ENCODE measurements at regions not wholly inside any gene's neighbourhood (a gene's known extent, or its start where the extent isn't known, plus 50 kb on each side); places are given as distances from the start of the nearest gene placed in this dataset.

DNA sequence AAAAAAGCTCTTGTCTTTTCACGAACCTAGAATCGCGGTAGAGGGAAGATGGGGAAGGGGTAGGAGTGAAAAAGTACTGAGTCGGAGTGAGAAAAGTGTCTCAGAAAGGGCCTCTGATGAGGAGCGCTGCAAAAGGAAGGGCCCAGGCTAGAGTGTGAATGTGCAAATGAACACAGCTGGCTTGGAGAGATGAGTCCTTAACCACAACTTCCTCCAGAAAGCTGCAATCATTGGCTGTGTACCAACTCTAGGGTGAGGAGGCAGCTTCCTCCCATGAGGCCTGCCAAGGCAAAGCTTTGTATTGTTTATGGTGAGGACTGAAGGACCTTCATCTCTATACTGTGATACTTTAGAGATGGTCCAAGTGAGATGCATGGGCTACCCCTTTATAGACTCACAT, 566.9 kb upstream of the ANO5 start:
- H3K27me3 Mint-ChIP-seq (ENCODE audit: low read depth): no peaks in the 10 kb centered on the region
- no peak overlapping the region for H3K4me3 Mint-ChIP-seq
- no peak for TF ChIP-seq CTCF (IDR thresholded peaks at IDR 0.05; ENCODE audit: unreplicated experiment)

GRCh38 chr11:21628641-21629040, 564.2 kb upstream of the ANO5 start:
- TF ChIP-seq CTCF (IDR thresholded peaks at IDR 0.05; ENCODE audit: unreplicated experiment): no peak
- H3K4me1 Mint-ChIP-seq: no peaks in the 10 kb centered on the region
- no peak overlapping the region for H3K27ac Mint-ChIP-seq
- H3K27me3 Mint-ChIP-seq (ENCODE audit: low read depth): no peaks in the 10 kb centered on the region
- no peak overlapping the region for H3K4me3 Mint-ChIP-seq
- DNase-seq (ENCODE audit: low spot score in 2 of 2, unreplicated experiment in 2 of 2): no peak
- H3K36me3 Mint-ChIP-seq: no peaks in the 10 kb centered on the region
- H3K9me3 Mint-ChIP-seq: no peaks in the 10 kb centered on the region

More for the DNA sequence above, 566.9 kb upstream of the ANO5 start:
- Mint-ChIP-seq H3K4me1 (no peaks in the 10 kb centered on the region), H3K27ac (no peak overlapping the region), H3K36me3 (no peaks in the 10 kb centered on the region), H3K9me3 (no peaks in the 10 kb centered on the region)
- DNase-seq (ENCODE audit: low spot score in 2 of 2, unreplicated experiment in 2 of 2): no peak

DNA sequence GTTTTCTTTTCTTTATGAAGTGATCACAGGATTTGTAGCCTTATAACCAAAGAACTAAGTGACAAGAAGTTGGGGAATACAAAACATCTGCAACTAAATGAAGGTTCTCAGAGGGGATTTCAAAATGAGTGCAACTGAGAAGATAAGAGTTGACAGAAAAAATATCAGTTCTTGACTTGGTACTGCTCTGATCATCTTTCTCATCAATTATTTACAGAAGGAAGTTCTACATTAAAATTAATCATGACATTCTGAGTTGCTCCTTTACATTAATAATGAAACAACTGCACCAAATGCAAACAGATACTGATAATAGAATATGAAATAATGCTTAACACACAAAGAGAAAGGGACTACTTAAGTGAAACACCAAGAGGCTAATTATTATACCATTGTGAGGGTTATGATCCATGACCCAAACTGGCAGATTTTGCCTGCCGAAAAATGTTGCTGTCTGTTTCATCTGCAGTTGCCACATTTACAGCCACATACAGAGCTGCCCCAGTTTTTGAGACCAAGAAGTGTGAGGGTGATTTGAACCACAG, 561.9 kb upstream of the ANO5 start:
- no peak overlapping the region for H3K27ac Mint-ChIP-seq
- no peaks in the 10 kb centered on the region for H3K9me3 Mint-ChIP-seq
- peaks cover 2% of the 10 kb centered on the region for H3K4me1 Mint-ChIP-seq
- H3K27me3 Mint-ChIP-seq (ENCODE audit: low read depth): no peaks in the 10 kb centered on the region
- no peak for DNase-seq (ENCODE audit: low spot score in 2 of 2, unreplicated experiment in 2 of 2)
- no peak overlapping the region for H3K4me3 Mint-ChIP-seq
- no peaks in the 10 kb centered on the region for H3K36me3 Mint-ChIP-seq
- no peak for TF ChIP-seq CTCF (IDR thresholded peaks at IDR 0.05; ENCODE audit: unreplicated experiment)

DNA sequence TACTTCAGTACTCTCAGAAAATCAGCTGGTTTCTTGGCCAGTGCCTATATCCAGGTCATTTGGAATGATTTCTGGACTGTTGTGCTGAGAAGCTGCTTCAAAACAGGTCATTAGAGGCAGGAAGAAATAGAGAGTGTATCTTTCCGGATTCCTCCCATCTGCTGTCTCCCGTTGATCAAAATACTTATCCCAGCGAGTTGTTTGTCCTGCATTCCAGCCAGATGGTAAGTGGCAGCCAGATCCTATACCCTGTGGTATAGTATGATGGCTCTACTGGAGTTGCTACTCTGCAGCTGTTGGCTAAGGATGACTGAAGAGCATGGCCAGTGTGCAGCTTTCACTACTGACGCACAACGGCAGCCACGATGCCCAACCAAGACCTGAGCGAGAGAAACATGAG, 560.9 kb upstream of the ANO5 start:
- DNase-seq (ENCODE audit: low spot score in 2 of 2, unreplicated experiment in 2 of 2): no peak
- Mint-ChIP-seq H3K27me3 (ENCODE audit: low read depth) (no peaks in the 10 kb centered on the region), H3K4me1 (peaks cover 2% of the 10 kb centered on the region), H3K36me3 (no peaks in the 10 kb centered on the region), H3K9me3 (no peaks in the 10 kb centered on the region), H3K4me3 (no peak overlapping the region), H3K27ac (no peak overlapping the region)
- TF ChIP-seq CTCF (IDR thresholded peaks at IDR 0.05; ENCODE audit: unreplicated experiment): no peak

GRCh38 chr11:21634491-21634890, 558.4 kb upstream of the ANO5 start:
- Mint-ChIP-seq H3K27me3 (ENCODE audit: low read depth) (no peaks in the 10 kb centered on the region), H3K9me3 (no peaks in the 10 kb centered on the region), H3K4me1 (peaks cover 2% of the 10 kb centered on the region), H3K4me3 (no peak overlapping the region), H3K27ac (no peak overlapping the region), H3K36me3 (no peaks in the 10 kb centered on the region)
- TF ChIP-seq CTCF (IDR thresholded peaks at IDR 0.05; ENCODE audit: unreplicated experiment): no peak
- DNase-seq (ENCODE audit: low spot score in 2 of 2, unreplicated experiment in 2 of 2): no peak

- H3K4me3 Mint-ChIP-seq: no peak overlapping the region
- no peak overlapping the region for H3K27ac Mint-ChIP-seq
- no peaks in the 10 kb centered on the region for H3K36me3 Mint-ChIP-seq
- no peaks in the 10 kb centered on the region for H3K27me3 Mint-ChIP-seq (ENCODE audit: low read depth)
- no peak for TF ChIP-seq CTCF (IDR thresholded peaks at IDR 0.05; ENCODE audit: unreplicated experiment)
- DNase-seq (ENCODE audit: low spot score in 2 of 2, unreplicated experiment in 2 of 2): no peak
- peaks cover 2% of the 10 kb centered on the region for H3K4me1 Mint-ChIP-seq
- H3K9me3 Mint-ChIP-seq: no peaks in the 10 kb centered on the region
These were observed 557.9 kb upstream of the ANO5 start for GRCh38 chr11:21634956-21635355.
